ENCODE measurements at regions not wholly inside any gene's neighbourhood (a gene's known extent, or its start where the extent isn't known, plus 50 kb on each side); places are given as distances from the start of the nearest gene placed in this dataset.
"Not testable (repeated sequence)": the region's sequence is repeated elsewhere in the genome, so short reads cannot be mapped to it uniquely, and the experiment has no call there.

DNA sequence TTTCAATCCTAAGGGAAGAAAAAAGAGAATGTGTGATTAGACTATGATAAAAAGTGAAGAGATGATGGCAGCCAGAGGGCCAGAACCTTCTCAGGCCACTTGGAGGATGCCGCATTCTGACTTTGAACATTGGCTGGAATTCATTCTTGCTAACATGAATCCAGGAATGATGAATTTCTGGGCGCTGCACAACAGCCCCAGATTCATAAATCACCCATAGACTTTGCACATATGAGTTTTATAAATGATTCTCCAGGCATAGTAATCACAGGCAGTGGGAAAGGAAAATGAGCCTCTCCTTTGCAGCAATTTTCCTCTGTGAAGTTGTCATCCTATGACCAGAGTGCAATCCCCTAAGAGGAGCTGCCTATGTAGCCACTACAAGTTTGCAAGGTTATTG is 555.4 kb downstream of the KCTD12 start:
- no peak for DNase-seq

DNA sequence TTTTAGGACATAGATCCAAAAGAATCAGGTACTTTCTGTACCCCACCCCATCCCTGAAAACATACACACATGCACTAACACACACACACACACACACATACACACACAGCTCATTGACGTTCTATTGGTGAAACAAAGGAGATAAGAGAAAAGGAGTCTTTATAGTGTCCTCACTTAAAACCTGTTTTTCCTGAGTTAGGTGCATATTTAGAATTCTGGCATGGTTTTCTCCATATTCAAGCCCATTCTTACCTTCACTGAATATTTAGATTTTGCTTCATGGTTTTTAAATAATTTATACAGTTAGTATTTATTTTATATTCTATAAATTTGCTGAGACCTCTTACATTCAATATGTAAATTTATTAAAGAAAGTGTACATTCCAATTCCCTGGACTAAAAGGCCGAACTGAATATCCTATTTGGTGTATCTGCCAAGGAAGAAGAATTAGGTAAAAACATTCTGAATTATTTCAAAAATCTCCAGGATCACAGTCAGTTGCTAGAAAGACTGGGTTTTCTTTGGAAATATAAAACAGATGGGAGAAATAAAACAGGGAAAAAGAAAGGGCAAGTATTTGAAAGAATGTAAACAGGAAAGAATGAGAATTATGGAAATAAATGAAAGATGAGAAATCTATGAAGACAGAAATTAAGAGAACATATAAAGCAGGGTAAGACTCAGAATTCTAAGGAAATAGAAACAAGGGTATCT is 556.2 kb downstream of the KCTD12 start:
- DNase-seq: no peak

- DNase-seq: no peak
Measured at GRCh38 chr13:76329004-76329403, 557.2 kb downstream of the KCTD12 start.

- DNase-seq: no peak
Measured at GRCh38 chr13:76326343-76326742, 559.9 kb downstream of the KCTD12 start.

- DNase-seq: no peak
Measured at GRCh38 chr13:76319921-76320320, 566.3 kb downstream of the KCTD12 start.

DNA sequence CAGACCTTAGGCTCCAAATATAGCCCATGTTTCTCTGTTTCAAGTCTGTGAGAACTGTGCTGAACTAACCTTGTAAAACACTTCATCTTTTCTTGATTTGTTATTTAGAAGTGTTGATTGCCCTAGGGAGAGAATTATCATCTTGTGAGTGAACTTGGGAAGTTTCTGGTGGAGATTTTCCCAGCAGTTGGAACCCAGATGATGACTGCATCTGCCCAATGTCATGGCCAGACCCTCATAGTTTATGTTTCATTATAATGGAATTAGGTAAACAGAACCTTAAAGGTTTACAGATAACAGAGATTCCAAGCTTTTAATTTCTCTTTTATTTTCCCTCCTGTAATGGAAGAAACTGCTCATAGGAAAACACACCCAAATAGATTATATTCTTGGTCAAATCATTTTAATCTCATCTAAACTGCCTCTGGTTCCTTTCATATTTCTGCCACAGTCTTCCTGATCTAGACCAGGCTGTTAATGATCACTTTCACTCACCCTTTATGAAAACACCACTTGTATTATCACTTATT is 569.1 kb downstream of the KCTD12 start:
- no peak for DNase-seq

GRCh38 chr13:76314495-76314894 is 571.7 kb downstream of the KCTD12 start:
- no peak for DNase-seq

DNA sequence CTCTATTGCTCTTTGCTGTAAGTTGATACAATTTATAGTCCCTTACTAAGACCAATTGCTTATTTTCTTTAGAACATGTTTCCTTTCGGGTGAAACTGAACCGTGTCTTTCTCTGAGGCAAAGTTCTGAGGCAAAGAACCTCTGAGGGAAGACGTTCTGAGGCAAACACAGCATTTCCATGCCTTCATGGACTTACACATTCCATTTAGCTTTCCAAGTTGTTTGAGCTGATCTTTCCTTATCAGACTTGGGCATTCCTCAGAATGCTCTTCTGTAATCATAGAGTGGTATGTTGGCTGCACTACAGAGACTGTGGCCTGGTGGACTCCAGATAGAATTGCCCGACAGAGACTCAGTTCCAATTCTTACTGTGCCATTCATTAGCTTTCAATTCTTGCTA is 579.1 kb downstream of the KCTD12 start:
- no peak for DNase-seq

DNA sequence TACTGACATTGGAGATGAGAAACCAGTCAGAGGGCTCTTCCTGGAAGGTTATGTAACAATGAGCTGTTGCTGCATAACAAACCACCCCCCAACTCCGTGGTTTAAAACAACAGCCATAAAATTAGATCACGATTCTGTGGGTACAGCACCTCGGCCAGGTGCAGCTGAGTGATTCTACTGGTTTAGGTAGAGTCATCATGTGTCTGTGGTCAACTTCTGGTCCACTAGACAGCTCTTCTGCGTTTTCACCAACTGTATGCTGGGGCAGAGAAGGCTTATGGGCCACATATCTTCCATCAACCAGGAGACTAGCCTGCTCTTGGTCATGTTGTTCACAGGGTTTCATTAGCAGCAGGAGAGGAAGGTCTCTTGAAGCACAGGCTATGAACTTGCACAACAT is 585.5 kb downstream of the KCTD12 start:
- no peak for DNase-seq

GRCh38 chr13:76297331-76297730 is 588.9 kb downstream of the KCTD12 start:
- no peak for DNase-seq

- DNase-seq: no peak
Measured at GRCh38 chr13:76296751-76297150, 589.5 kb downstream of the KCTD12 start.

DNA sequence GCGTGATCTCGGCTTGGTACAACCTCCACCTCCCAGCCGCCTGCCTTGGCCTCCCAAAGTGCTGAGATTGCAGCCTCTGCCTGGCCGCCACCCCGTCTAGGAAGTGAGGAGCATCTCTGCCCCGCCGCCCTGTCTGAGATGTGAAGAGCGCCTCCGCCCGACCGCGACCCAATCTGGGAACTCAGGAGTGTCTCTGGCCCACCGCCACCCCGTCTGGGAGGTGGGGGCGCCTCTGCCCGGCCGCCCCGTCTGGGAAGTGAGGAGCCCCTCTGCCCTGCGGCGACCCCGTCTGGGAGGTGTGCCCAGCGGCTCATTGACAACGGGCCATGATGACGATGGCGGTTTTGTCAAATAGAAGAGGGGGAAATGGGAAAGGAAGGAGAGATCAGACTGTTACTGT is 591.2 kb downstream of the KCTD12 start:
- not testable (repeated sequence) for DNase-seq

- no peak for DNase-seq
Measured at GRCh38 chr13:76293751-76294150, 592.5 kb downstream of the KCTD12 start.

DNA sequence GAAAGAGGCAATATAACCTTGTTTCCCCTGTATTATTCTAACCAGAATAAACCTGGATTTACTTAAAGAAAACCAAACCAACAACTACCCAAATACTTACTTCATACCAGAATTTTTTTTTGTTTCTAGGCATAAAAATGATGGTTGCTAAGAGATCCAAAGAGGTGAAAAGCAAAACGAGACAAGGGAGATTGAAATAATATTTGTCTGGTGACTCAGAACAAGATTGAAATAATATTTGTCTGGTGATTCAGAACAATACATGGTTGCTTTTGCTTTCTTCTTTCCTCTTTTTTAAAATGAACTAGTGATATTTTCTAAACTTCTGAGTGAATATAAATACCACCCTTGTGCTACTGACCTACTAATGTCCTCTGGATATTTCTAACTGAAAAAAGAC is 592.9 kb downstream of the KCTD12 start:
- no peak for DNase-seq

DNA sequence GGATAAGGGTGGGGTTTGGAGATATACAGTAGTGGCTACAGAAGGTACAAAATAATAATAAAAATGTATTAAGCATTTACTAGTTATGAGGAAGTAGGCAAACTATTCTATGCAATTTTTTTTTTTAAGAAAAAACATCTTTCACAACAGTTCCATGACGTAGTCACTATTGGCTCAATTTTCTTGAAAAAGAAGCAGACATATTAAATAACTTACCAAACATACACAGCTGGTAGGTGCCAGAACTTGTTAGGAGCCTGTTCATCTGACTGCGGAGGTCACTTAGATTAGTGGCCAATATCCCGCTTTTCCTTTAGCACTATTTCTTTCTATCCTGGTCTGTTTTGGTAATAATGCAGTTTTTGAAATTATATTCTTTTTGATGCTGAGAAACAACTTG is 593.5 kb downstream of the KCTD12 start:
- no peak for DNase-seq

- DNase-seq: no peak
Measured at GRCh38 chr13:76292031-76292430, 594.2 kb downstream of the KCTD12 start.

- DNase-seq: no peak
Measured at GRCh38 chr13:76289558-76289957, 596.6 kb downstream of the KCTD12 start.

DNA sequence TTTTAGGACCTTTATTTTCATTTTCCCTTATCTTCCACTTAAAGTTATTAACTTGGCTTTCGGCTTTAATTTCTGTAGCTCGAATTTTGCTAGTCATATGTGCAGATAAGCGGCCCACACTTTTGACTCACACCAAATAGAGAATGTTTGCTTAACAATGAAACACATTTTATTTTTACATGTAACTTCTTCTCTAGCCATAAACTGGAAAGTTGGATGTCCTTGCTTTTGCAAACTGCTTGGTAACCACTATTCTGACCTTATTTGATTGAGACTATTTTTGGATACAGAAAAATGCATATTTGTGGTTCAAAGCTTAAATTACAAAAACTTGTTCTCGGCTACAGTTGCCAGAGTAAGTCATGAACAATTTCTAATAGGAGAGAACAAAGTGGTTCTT is 600.0 kb downstream of the KCTD12 start:
- no peak for DNase-seq

- no peak for DNase-seq
Measured at GRCh38 chr13:76285463-76285862, 600.7 kb downstream of the KCTD12 start.

DNA sequence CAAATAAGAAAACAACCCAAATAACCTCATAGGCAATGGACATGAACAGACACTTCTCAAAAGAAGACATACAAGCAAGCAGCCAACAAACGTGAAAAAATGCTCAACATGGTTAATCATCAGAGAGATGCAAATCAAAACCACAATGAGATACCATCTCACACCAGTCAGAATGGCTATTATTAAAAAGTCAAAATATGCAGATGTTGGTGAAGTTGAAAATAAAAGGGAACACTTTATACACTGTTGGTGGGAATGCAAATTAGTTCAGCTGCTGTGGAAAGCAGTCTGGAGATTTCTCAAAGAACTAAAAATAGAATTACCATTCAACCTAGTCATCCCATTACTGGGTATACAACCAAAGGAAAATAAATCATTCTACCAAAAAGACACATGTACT is 606.4 kb downstream of the KCTD12 start:
- not testable (repeated sequence) for DNase-seq

- DNase-seq: no peak
Measured at GRCh38 chr13:76271728-76272232, 614.4 kb downstream of the KCTD12 start.

GRCh38 chr13:76268307-76268706 is 617.9 kb downstream of the KCTD12 start:
- not testable (repeated sequence) for DNase-seq

DNA sequence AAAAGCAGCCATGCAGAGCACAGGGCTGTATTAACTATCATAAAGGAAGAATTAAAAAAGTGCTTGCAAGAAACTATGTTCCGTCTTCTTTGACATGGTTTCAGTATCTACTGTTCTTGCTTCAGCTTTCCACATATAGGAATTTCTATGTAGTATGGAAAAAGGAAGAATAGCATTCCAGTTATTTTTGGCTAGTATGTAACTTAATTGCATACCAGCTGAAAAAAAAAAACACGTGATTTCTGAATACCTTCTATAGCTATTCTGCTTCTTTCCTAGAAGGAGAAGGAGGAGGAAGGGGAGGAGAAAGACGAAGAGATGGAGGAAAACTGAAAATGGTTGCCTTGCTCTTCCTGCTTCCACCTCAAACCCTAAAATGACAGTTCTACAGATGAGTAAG is 619.0 kb downstream of the KCTD12 start:
- DNase-seq: no peak

DNA sequence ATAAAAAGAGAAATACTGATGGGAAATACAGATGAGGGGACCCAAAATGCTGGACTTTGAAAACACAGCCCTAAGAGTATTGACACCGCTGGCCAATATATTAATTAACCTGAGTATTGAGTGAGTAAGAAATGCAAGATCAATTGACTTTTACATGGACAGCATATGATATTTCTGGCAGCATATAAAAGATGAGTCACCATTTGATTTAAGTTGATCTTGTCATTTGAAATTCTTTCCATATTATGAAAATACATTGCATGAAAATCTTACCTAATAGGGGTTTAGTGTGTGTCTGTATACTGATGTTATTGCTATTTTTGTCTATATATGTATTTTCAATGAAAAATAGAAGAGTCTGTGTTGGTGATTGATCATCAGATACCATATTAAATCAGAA is 619.6 kb downstream of the KCTD12 start:
- DNase-seq: no peak

GRCh38 chr13:76250211-76250610 is 614.1 kb downstream of the LMO7 start:
- DNase-seq: no peak

All from cerebellar nuclear complex (tissue), 1 donor.